A549 (cell line): ENCODE measurements at regions not wholly inside any gene's neighbourhood (a gene's known extent, or its start where the extent isn't known, plus 50 kb on each side); places are given as distances from the start of the nearest gene placed in this dataset.

Experiments used
- ATAC-seq, 2 experiments: fragments of 200-7000 bp in 1 of 2; fragments of >200 bp in 1 of 2; cut with Nextera tagmentation in 1 of 2; cut with Tn5 transposase in 1 of 2; 3 replicates each; pipeline versions ENCODE4 v1.8.0 to v1.9.1; 2018 to 2020; ENCODE audit warnings: mild to moderate bottlenecking in 1 of 2, moderate library complexity in 1 of 2
- CTCF ChIA-PET: fragments of 300-600 bp; sonication (Branson Sonifier 250); formaldehyde crosslinking; extraction: SDS; loops from one replicate; lab custom pipeline; 2021; ENCODE audit warnings: antibody characterized with exemption, inconsistent platforms; lab: Yijun Ruan, JAX
- POLR2A ChIA-PET: fragments of 350-600 bp; formaldehyde crosslinking; extraction: SDS; loops from one replicate; lab custom pipeline; 2021; ENCODE audit warnings: antibody characterized with exemption, inconsistent platforms; lab: Yijun Ruan, JAX
- DNase-seq, 2 experiments: peaks; one replicate each; pipeline versions ENCODE4 v3.0.0 to v3.0.0-alpha.2; 2011 to 2016; ENCODE audit warnings: low read depth in 1 of 2, low spot score in 1 of 2
- FAIRE-seq: peaks from 2 replicates; lab custom pipeline; 2011; peaks lifted over from hg19 to GRCh38; lab: Jason Lieb, UNC
- H3K27ac ChIP-seq, 2 experiments: fragments of >200 bp; sonication (Bioruptor Twin); formaldehyde crosslinking; 3 replicates each; pipeline ENCODE4 v1.5.1; 2016 to 2017
- H3K4me1 ChIP-seq: fragments of >200 bp; sonication (Bioruptor Twin); formaldehyde crosslinking; 3 replicates; pipeline ENCODE4 v1.6.1; 2016
- H3K4me2 ChIP-seq: fragments of >200 bp; sonication (Bioruptor Twin); formaldehyde crosslinking; 3 replicates; pipeline ENCODE4 v1.6.1; 2016
- H3K4me3 ChIP-seq: fragments of >200 bp; sonication (Bioruptor Twin); formaldehyde crosslinking; 3 replicates; pipeline ENCODE4 v1.5.1; 2016
- H3K9me3 ChIP-seq: fragments of >200 bp; sonication (Bioruptor Twin); formaldehyde crosslinking; 3 replicates; pipeline ENCODE4 v1.6.1; 2016
- ESRRA ChIP-seq: fragments of 150-350 bp; IDR thresholded peaks from 2 replicates; pipeline ENCODE4 v1.6.1; 2014; ENCODE audit warnings: mild to moderate bottlenecking, low read length, borderline replicate concordance
- FOSL2 ChIP-seq, 2 experiments: fragments of 450-650 bp in 1 of 2; fragments of >200 bp in 1 of 2; sonication (Bioruptor Twin) in 1 of 2; formaldehyde crosslinking; IDR thresholded peaks; 2 replicates each; pipeline versions ENCODE4 v1.5.0 to v1.6.1; 2016 to 2020; ENCODE audit warnings: mild to moderate bottlenecking in 1 of 2, moderate library complexity in 1 of 2
- HDAC2 ChIP-seq: fragments of 200-600 bp; sonication (generic); IDR thresholded peaks from 2 replicates; pipeline ENCODE4 v1.6.1; 2016
- KDM5A ChIP-seq: fragments of 200-600 bp; sonication (generic); IDR thresholded peaks from 2 replicates; pipeline ENCODE4 v1.6.1; 2016; ENCODE audit warnings: antibody characterized with exemption, mild to moderate bottlenecking
- NPAS2 ChIP-seq: fragments of 250-450 bp; sonication (Bioruptor Pico); IDR thresholded peaks from 2 replicates; pipeline ENCODE4 v1.8.0; 2022; ENCODE audit warnings: mild to moderate bottlenecking, moderate library complexity, borderline replicate concordance
- NR3C1 ChIP-seq: fragments of >200 bp; sonication (Bioruptor Twin); formaldehyde crosslinking; IDR thresholded peaks from 3 replicates; pipeline ENCODE4 v1.6.1; 2017
- RAD21 ChIP-seq, 2 experiments: fragments of >200 bp in 1 of 2; sonication (Bioruptor Twin) in 1 of 2; formaldehyde crosslinking in 1 of 2; IDR thresholded peaks in 1 of 2; conservative IDR thresholded peaks in 1 of 2; 2 replicates in 1 of 2; 3 replicates in 1 of 2; pipeline ENCODE4 v1.6.1; 2012 to 2018; ENCODE audit warnings: inconsistent platforms in 1 of 2
- RCOR1 ChIP-seq: fragments of 150-350 bp; IDR thresholded peaks from 2 replicates; pipeline ENCODE4 v1.6.1; 2014; ENCODE audit warnings: antibody characterized with exemption, low read length, low read depth
- RFX5 ChIP-seq: fragments of 450-650 bp; IDR thresholded peaks from 2 replicates; pipeline ENCODE4 v1.7.1; 2014; ENCODE audit warnings: antibody characterized with exemption, mild to moderate bottlenecking, moderate library complexity
- SMC3 ChIP-seq: fragments of >200 bp; sonication (Bioruptor Twin); formaldehyde crosslinking; IDR thresholded peaks from 3 replicates; pipeline ENCODE4 v1.6.1; 2018; ENCODE audit warnings: inconsistent platforms
- TFCP2L1 ChIP-seq: fragments of 250-450 bp; sonication (Bioruptor Pico); IDR thresholded peaks from 2 replicates; pipeline ENCODE4 v1.5.0; 2021; ENCODE audit warnings: mild to moderate bottlenecking
- ZFP36 ChIP-seq: fragments of 450-650 bp; IDR thresholded peaks from 2 replicates; pipeline ENCODE4 v1.6.1; 2014; ENCODE audit warnings: borderline replicate concordance; ENCODE audit not compliant: partially characterized antibody
- WGBS: methylation state at CpG from one replicate; pipeline ENCODE4 v1.1.6; 2017; ENCODE audit errors: missing lambda C conversion rate; 5-methylcytosine and 5-hydroxymethylcytosine counted together
- TF ChIP-seq, protein P1 (sequence below): fragments of 250-450 bp; sonication (Bioruptor Pico); IDR thresholded peaks from 2 replicates; pipeline ENCODE4 v1.5.0; 2021; ENCODE audit warnings: mild to moderate bottlenecking, moderate library complexity, borderline replicate concordance
- TF ChIP-seq, protein P2 (sequence below): fragments of 200-600 bp; sonication (generic); IDR thresholded peaks from 2 replicates; pipeline ENCODE4 v1.6.1; 2016; ENCODE audit warnings: antibody characterized with exemption, mild to moderate bottlenecking, moderate library complexity
- TF ChIP-seq, protein P3 (sequence below): fragments of >200 bp; sonication (Bioruptor Twin); formaldehyde crosslinking; IDR thresholded peaks from 3 replicates; pipeline ENCODE4 v1.6.1; 2016
- TF ChIP-seq, protein P4 (sequence below): fragments of >200 bp; sonication (Bioruptor Twin); formaldehyde crosslinking; IDR thresholded peaks from 3 replicates; pipeline ENCODE4 v1.5.1; 2016
- TF ChIP-seq, protein P5 (sequence below): fragments of 150-350 bp; IDR thresholded peaks from 2 replicates; pipeline ENCODE4 v1.6.1; 2014; ENCODE audit warnings: low read depth, mild to moderate bottlenecking, low read length

DNA sequence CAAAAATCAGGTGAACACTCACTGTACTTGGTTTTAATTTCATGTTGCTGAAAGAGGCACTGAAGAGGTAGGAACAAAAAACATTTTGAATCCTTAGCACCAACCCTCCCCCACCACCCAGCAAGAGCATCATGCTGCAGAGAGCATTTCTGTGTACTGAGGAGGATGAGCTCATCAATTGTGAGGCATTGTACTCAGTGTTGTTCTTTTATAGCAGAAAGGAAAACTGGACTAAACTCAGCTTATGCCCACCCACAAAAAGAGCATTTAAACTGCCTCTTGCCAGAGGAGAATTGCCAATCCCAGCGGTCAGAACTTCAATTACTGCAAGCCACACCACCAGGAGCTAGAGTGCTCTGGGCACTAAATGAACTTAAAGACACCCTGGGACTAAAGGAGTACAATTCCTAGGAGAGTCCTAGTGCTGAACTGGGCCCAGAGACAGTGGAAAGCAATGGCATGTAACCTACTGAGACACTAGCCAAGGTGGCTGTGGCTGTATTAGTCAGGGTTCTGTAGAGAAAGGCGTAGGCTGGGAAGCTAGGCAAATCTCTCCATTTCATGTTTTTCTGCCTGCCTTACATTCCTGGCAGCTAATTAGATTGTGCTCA is 280.7 kb upstream of the KLHL4 start:
- CTCF ChIA-PET, result no interaction called here
- H3K4me2 ChIP-seq, result no peak overlapping the region
- FAIRE-seq, result no peak
- TF ChIP-seq, protein P1, sequence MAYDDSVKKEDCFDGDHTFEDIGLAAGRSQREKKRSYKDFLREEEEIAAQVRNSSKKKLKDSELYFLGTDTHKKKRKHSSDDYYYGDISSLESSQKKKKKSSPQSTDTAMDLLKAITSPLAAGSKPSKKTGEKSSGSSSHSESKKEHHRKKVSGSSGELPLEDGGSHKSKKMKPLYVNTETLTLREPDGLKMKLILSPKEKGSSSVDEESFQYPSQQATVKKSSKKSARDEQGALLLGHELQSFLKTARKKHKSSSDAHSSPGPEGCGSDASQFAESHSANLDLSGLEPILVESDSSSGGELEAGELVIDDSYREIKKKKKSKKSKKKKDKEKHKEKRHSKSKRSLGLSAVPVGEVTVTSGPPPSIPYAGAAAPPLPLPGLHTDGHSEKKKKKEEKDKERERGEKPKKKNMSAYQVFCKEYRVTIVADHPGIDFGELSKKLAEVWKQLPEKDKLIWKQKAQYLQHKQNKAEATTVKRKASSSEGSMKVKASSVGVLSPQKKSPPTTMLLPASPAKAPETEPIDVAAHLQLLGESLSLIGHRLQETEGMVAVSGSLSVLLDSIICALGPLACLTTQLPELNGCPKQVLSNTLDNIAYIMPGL (CRISPR knock-in tag), result no peak
- TF ChIP-seq NR3C1 (no peak), ZFP36 (no peak)
- TF ChIP-seq, all 56 proteins: peak for 0
- no peak overlapping the region for H3K27ac ChIP-seq
- POLR2A ChIA-PET, result no interaction called here
- H3K4me3 ChIP-seq, result no peak overlapping the region
- DNase-seq (no peak), ATAC-seq (no peak)
- WGBS, result 13% methylated on average over 2 of the region's 2 CpGs
- no peaks in the 10 kb centered on the region for H3K9me3 ChIP-seq
- no peaks in the 10 kb centered on the region for H3K4me1 ChIP-seq

DNA sequence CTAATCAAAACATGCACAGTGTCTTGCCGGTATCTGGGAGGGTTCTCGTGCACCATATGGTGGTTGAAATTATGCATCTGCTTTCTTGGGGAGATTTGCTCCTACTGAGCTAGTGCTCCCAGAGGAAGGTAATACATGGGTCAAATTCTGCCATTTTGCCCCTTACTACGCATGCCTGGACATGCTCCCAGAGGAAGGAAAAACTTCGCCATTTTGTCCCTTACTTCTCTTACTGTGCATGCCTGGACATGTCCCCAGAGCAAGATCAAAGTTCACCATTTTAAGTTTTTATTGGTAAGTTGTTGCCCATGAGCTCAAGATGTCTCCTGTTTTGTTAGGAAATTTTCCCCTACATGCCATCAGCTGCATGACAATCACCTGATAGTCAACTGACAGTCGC is 252.1 kb upstream of the KLHL4 start:
- H3K4me3 ChIP-seq, result no peak overlapping the region
- DNase-seq (peak in 1 of 2 experiments; percentile 0), FAIRE-seq (no peak), ATAC-seq (no peak)
- no peaks in the 10 kb centered on the region for H3K4me1 ChIP-seq
- 44% methylated on average over 5 of the region's 5 CpGs for WGBS
- CTCF ChIA-PET, result no interaction called here
- TF ChIP-seq, protein P2, sequence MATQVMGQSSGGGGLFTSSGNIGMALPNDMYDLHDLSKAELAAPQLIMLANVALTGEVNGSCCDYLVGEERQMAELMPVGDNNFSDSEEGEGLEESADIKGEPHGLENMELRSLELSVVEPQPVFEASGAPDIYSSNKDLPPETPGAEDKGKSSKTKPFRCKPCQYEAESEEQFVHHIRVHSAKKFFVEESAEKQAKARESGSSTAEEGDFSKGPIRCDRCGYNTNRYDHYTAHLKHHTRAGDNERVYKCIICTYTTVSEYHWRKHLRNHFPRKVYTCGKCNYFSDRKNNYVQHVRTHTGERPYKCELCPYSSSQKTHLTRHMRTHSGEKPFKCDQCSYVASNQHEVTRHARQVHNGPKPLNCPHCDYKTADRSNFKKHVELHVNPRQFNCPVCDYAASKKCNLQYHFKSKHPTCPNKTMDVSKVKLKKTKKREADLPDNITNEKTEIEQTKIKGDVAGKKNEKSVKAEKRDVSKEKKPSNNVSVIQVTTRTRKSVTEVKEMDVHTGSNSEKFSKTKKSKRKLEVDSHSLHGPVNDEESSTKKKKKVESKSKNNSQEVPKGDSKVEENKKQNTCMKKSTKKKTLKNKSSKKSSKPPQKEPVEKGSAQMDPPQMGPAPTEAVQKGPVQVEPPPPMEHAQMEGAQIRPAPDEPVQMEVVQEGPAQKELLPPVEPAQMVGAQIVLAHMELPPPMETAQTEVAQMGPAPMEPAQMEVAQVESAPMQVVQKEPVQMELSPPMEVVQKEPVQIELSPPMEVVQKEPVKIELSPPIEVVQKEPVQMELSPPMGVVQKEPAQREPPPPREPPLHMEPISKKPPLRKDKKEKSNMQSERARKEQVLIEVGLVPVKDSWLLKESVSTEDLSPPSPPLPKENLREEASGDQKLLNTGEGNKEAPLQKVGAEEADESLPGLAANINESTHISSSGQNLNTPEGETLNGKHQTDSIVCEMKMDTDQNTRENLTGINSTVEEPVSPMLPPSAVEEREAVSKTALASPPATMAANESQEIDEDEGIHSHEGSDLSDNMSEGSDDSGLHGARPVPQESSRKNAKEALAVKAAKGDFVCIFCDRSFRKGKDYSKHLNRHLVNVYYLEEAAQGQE, result no peak
- TF ChIP-seq HDAC2 (no peak), RFX5 (no peak), KDM5A (no peak), RCOR1 (no peak), FOSL2 (IDR thresholded peaks at IDR 0.05) (no peak), FOSL2 (CRISPR knock-in tag; IDR thresholded peaks at IDR 0.05) (no peak), NR3C1 (no peak), RAD21 (conservative IDR thresholded peaks at IDR 0.05 in 1 of 2, IDR thresholded peaks at IDR 0.05 in 1 of 2) (no peak), NPAS2 (CRISPR knock-in tag) (no peak), TFCP2L1 (CRISPR knock-in tag) (no peak), ESRRA (no peak), SMC3 (no peak)
- TF ChIP-seq, protein P3, sequence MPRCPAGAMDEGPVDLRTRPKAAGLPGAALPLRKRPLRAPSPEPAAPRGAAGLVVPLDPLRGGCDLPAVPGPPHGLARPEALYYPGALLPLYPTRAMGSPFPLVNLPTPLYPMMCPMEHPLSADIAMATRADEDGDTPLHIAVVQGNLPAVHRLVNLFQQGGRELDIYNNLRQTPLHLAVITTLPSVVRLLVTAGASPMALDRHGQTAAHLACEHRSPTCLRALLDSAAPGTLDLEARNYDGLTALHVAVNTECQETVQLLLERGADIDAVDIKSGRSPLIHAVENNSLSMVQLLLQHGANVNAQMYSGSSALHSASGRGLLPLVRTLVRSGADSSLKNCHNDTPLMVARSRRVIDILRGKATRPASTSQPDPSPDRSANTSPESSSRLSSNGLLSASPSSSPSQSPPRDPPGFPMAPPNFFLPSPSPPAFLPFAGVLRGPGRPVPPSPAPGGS, result no peak
- TF ChIP-seq, protein P4, sequence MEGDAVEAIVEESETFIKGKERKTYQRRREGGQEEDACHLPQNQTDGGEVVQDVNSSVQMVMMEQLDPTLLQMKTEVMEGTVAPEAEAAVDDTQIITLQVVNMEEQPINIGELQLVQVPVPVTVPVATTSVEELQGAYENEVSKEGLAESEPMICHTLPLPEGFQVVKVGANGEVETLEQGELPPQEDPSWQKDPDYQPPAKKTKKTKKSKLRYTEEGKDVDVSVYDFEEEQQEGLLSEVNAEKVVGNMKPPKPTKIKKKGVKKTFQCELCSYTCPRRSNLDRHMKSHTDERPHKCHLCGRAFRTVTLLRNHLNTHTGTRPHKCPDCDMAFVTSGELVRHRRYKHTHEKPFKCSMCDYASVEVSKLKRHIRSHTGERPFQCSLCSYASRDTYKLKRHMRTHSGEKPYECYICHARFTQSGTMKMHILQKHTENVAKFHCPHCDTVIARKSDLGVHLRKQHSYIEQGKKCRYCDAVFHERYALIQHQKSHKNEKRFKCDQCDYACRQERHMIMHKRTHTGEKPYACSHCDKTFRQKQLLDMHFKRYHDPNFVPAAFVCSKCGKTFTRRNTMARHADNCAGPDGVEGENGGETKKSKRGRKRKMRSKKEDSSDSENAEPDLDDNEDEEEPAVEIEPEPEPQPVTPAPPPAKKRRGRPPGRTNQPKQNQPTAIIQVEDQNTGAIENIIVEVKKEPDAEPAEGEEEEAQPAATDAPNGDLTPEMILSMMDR, result no peak
- TF ChIP-seq, protein P5, sequence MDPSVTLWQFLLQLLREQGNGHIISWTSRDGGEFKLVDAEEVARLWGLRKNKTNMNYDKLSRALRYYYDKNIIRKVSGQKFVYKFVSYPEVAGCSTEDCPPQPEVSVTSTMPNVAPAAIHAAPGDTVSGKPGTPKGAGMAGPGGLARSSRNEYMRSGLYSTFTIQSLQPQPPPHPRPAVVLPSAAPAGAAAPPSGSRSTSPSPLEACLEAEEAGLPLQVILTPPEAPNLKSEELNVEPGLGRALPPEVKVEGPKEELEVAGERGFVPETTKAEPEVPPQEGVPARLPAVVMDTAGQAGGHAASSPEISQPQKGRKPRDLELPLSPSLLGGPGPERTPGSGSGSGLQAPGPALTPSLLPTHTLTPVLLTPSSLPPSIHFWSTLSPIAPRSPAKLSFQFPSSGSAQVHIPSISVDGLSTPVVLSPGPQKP, result no peak
- POLR2A ChIA-PET, result no interaction called here
- H3K9me3 ChIP-seq, result no peaks in the 10 kb centered on the region
- no peak overlapping the region for H3K27ac ChIP-seq
- no peak overlapping the region for H3K4me2 ChIP-seq
